ENCODE measurements at regions not wholly inside any gene's neighbourhood (a gene's known extent, or its start where the extent isn't known, plus 50 kb on each side); places are given as distances from the start of the nearest gene placed in this dataset.

GRCh38 chr4:62816566-62816965 is 1592.7 kb downstream of the TECRL start:
- Histone ChIP-seq H3K9ac (ENCODE audit: extremely low read depth, low read length, poor library complexity, severe bottlenecking) (no peak overlapping the region), H3K4me3 (ENCODE audit: low read length) (no peak overlapping the region), H3K27ac (ENCODE audit: low read depth, low read length) (no peak overlapping the region), H3K9me3 (ENCODE audit: control insufficient read depth, low read length) (no peaks in the 10 kb centered on the region), H3K27me3 (ENCODE audit: control insufficient read depth, insufficient read depth, low read length, poor library complexity, severe bottlenecking) (no peaks in the 10 kb centered on the region), H3K4me1 (ENCODE audit: control insufficient read depth, insufficient read depth, low read length) (no peaks in the 10 kb centered on the region), H3K36me3 (ENCODE audit: control insufficient read depth, insufficient read depth, low read length) (no peaks in the 10 kb centered on the region)
- H3K27me3 Mint-ChIP-seq (ENCODE audit: insufficient read depth) = peaks cover 13% of the 10 kb centered on the region
- WGBS, 2 experiments (ENCODE audit: insufficient coverage in 1 of 2, insufficient read length in 1 of 2) = 86 to 95% methylated on average over 9 to 25 of the region's 25 CpGs
- H3K9me3 Mint-ChIP-seq = no peaks in the 10 kb centered on the region
- H3K27ac Mint-ChIP-seq = no peak overlapping the region
- no peak for TF ChIP-seq CTCF (conservative IDR thresholded peaks at IDR 0.05)
- DNase-seq = no peak
- H3K4me1 Mint-ChIP-seq = peaks cover 1% of the 10 kb centered on the region
- H3K36me3 Mint-ChIP-seq (ENCODE audit: low read depth) = no peaks in the 10 kb centered on the region
- H3K4me3 Mint-ChIP-seq = peak overlapping the region; percentile 33

DNA sequence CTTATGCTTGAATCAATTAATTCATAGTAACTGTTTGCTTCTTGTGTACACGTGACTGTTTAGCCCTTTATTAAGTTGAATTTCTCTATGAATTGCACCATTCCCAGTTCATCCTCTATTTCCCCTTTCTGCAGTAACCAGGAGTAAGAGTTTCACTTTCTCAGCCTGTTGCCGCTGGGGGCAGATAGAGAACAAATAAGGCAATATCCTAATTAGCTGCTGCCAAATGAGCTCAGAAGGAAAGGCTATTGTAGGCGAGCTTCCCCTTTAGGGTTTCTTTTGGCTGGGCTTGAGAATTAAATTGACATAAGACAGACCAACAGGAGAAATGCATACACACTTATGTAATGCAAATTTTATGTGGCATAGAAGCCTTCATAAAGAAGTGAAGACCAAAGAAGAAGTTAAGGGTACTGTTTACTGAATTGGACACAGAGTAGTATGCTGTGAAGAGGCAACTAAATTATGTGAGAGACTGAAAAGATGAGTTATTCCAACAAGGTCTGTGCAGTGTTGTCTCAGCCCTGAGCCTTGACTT is 1594.7 kb downstream of the TECRL start:
- peak; percentile 36 for TF ChIP-seq CTCF (conservative IDR thresholded peaks at IDR 0.05)
- peaks cover 13% of the 10 kb centered on the region for H3K27me3 Mint-ChIP-seq (ENCODE audit: insufficient read depth)
- no peaks in the 10 kb centered on the region for H3K9me3 ChIP-seq (ENCODE audit: control insufficient read depth, low read length)
- H3K4me1 Mint-ChIP-seq = peaks cover 1% of the 10 kb centered on the region
- H3K27me3 ChIP-seq (ENCODE audit: control insufficient read depth, insufficient read depth, low read length, poor library complexity, severe bottlenecking) = no peaks in the 10 kb centered on the region
- H3K9ac ChIP-seq (ENCODE audit: extremely low read depth, low read length, poor library complexity, severe bottlenecking) = no peak overlapping the region
- 64 to 78% methylated on average over 3 of the region's 3 CpGs for WGBS, 2 experiments (ENCODE audit: insufficient coverage in 1 of 2, insufficient read length in 1 of 2)
- no peak overlapping the region for H3K4me3 Mint-ChIP-seq
- H3K36me3 ChIP-seq (ENCODE audit: control insufficient read depth, insufficient read depth, low read length) = no peaks in the 10 kb centered on the region
- no peak overlapping the region for H3K27ac Mint-ChIP-seq
- H3K4me3 ChIP-seq (ENCODE audit: low read length) = no peak overlapping the region
- H3K9me3 Mint-ChIP-seq = no peaks in the 10 kb centered on the region
- DNase-seq = no peak
- H3K27ac ChIP-seq (ENCODE audit: low read depth, low read length) = no peak overlapping the region
- no peaks in the 10 kb centered on the region for H3K36me3 Mint-ChIP-seq (ENCODE audit: low read depth)
- no peaks in the 10 kb centered on the region for H3K4me1 ChIP-seq (ENCODE audit: control insufficient read depth, insufficient read depth, low read length)

GRCh38 chr4:62806816-62807215 is 1602.4 kb downstream of the TECRL start:
- no peaks in the 10 kb centered on the region for H3K27me3 ChIP-seq (ENCODE audit: control insufficient read depth, insufficient read depth, low read length, poor library complexity, severe bottlenecking)
- peaks cover 3% of the 10 kb centered on the region for H3K4me1 Mint-ChIP-seq
- no peak overlapping the region for H3K9ac ChIP-seq (ENCODE audit: extremely low read depth, low read length, poor library complexity, severe bottlenecking)
- no peaks in the 10 kb centered on the region for H3K36me3 ChIP-seq (ENCODE audit: control insufficient read depth, insufficient read depth, low read length)
- no peak overlapping the region for H3K4me3 ChIP-seq (ENCODE audit: low read length)
- TF ChIP-seq CTCF (conservative IDR thresholded peaks at IDR 0.05) = no peak
- WGBS, 2 experiments (ENCODE audit: insufficient coverage in 1 of 2, insufficient read length in 1 of 2) = 92 to 93% methylated on average over 3 to 5 of the region's 5 CpGs
- peak; percentile 45 for DNase-seq
- H3K27ac ChIP-seq (ENCODE audit: low read depth, low read length) = no peak overlapping the region
- H3K4me3 Mint-ChIP-seq = no peak overlapping the region
- no peaks in the 10 kb centered on the region for H3K27me3 Mint-ChIP-seq (ENCODE audit: insufficient read depth)
- H3K4me1 ChIP-seq (ENCODE audit: control insufficient read depth, insufficient read depth, low read length) = no peaks in the 10 kb centered on the region
- no peaks in the 10 kb centered on the region for H3K36me3 Mint-ChIP-seq (ENCODE audit: low read depth)
- no peaks in the 10 kb centered on the region for H3K9me3 Mint-ChIP-seq
- no peaks in the 10 kb centered on the region for H3K9me3 ChIP-seq (ENCODE audit: control insufficient read depth, low read length)
- H3K27ac Mint-ChIP-seq = no peak overlapping the region
